SK-N-SH treated with all-trans-retinoic acid at 6 μM for 48 hours (cell line): ENCODE measurements at regions not wholly inside any gene's neighbourhood (a gene's known extent, or its start where the extent isn't known, plus 50 kb on each side); places are given as distances from the start of the nearest gene placed in this dataset.

Experiments
- ATAC-seq: fragments of 200-7000 bp; cut with Tn5 transposase; 3 replicates; pipeline ENCODE4 v1.9.1; 2020; ENCODE audit warnings: mild to moderate bottlenecking, moderate library complexity
- ARNTL ChIP-seq: fragments of 450-650 bp; formaldehyde crosslinking; IDR thresholded peaks from 2 replicates; pipeline ENCODE4 v1.5.0; 2020; ENCODE audit warnings: low read depth, mild to moderate bottlenecking, moderate library complexity, borderline replicate concordance
- BACH2 ChIP-seq: fragments of 250-450 bp; sonication (Bioruptor Pico); IDR thresholded peaks from 2 replicates; pipeline ENCODE4 v1.9.0; 2021; ENCODE audit warnings: mild to moderate bottlenecking, borderline replicate concordance
- CSDC2 ChIP-seq: fragments of 250-450 bp; sonication (Bioruptor Pico); IDR thresholded peaks from 2 replicates; pipeline ENCODE4 v1.5.0; 2020; ENCODE audit warnings: mild to moderate bottlenecking, moderate library complexity
- ESRRG ChIP-seq: fragments of 250-450 bp; sonication (Bioruptor Pico); IDR thresholded peaks from 2 replicates; pipeline ENCODE4 v1.6.1; 2021; ENCODE audit warnings: mild to moderate bottlenecking
- GLIS3 ChIP-seq: fragments of 250-450 bp; sonication (Bioruptor Pico); IDR thresholded peaks from 2 replicates; pipeline ENCODE4 v1.5.0; 2020; ENCODE audit warnings: mild to moderate bottlenecking, moderate library complexity
- ISL1 ChIP-seq: fragments of 250-450 bp; sonication (Bioruptor Pico); IDR thresholded peaks from 2 replicates; pipeline ENCODE4 v2.1.2; 2022; ENCODE audit warnings: mild to moderate bottlenecking, moderate library complexity
- OSR1 ChIP-seq: fragments of 250-450 bp; sonication (Bioruptor Pico); IDR thresholded peaks from 2 replicates; pipeline ENCODE4 v1.8.0; 2022; ENCODE audit warnings: moderate library complexity, mild to moderate bottlenecking, inconsistent platforms
- PPARA ChIP-seq: fragments of 250-450 bp; sonication (Bioruptor Pico); IDR thresholded peaks from 2 replicates; pipeline ENCODE4 v1.5.0; 2020; ENCODE audit warnings: mild to moderate bottlenecking, borderline replicate concordance
- RARB ChIP-seq: fragments of 250-450 bp; sonication (Bioruptor Pico); IDR thresholded peaks from 2 replicates; pipeline ENCODE4 v1.8.0; 2021; ENCODE audit warnings: mild to moderate bottlenecking, moderate library complexity
- TOX ChIP-seq: fragments of 250-450 bp; sonication (Bioruptor Pico); IDR thresholded peaks from 2 replicates; pipeline ENCODE4 v1.8.0; 2021; ENCODE audit warnings: mild to moderate bottlenecking, moderate library complexity, borderline replicate concordance
- ZC3H10 ChIP-seq: fragments of 250-450 bp; sonication (Bioruptor Pico); IDR thresholded peaks from 2 replicates; pipeline ENCODE4 v1.5.1; 2021; ENCODE audit warnings: mild to moderate bottlenecking, moderate library complexity
- ZFP3 ChIP-seq: fragments of 250-450 bp; sonication (Bioruptor Pico); IDR thresholded peaks from 2 replicates; pipeline ENCODE4 v1.5.0; 2020; ENCODE audit warnings: mild to moderate bottlenecking, moderate library complexity
- ZFP30 ChIP-seq: fragments of 450-650 bp; formaldehyde crosslinking; IDR thresholded peaks from 2 replicates; pipeline ENCODE4 v1.5.0; 2022; ENCODE audit warnings: mild to moderate bottlenecking, moderate library complexity
- ZNF565 ChIP-seq: fragments of 450-650 bp; formaldehyde crosslinking; conservative IDR thresholded peaks from 2 replicates; pipeline ENCODE4 v1.5.0; 2020; ENCODE audit warnings: low read depth, mild to moderate bottlenecking, moderate library complexity
- ZNF70 ChIP-seq: fragments of 450-650 bp; formaldehyde crosslinking; IDR thresholded peaks from 2 replicates; pipeline ENCODE4 v1.5.0; 2020; ENCODE audit warnings: mild to moderate bottlenecking, moderate library complexity
- ZNF8 ChIP-seq: fragments of 450-650 bp; formaldehyde crosslinking; IDR thresholded peaks from 2 replicates; pipeline ENCODE4 v1.5.0; 2020; ENCODE audit warnings: mild to moderate bottlenecking, moderate library complexity
- TF ChIP-seq, protein P1 (sequence below): fragments of 250-450 bp; sonication (Bioruptor Pico); IDR thresholded peaks from 2 replicates; pipeline ENCODE4 v1.8.0; 2021; ENCODE audit warnings: low read depth, mild to moderate bottlenecking, moderate library complexity, borderline replicate concordance
- TF ChIP-seq, protein P2 (sequence below): fragments of 250-450 bp; sonication (Bioruptor Pico); IDR thresholded peaks from 2 replicates; pipeline ENCODE4 v1.8.0; 2020; ENCODE audit warnings: mild to moderate bottlenecking, moderate library complexity, borderline replicate concordance
- TF ChIP-seq, protein P3 (sequence below): fragments of 250-450 bp; sonication (Bioruptor Pico); IDR thresholded peaks from 2 replicates; pipeline ENCODE4 v1.5.1; 2021; ENCODE audit warnings: mild to moderate bottlenecking, moderate library complexity
- TF ChIP-seq, protein P4 (sequence below): fragments of 250-450 bp; sonication (Bioruptor Pico); IDR thresholded peaks from 2 replicates; pipeline ENCODE4 v1.5.1; 2020; ENCODE audit warnings: low read depth, mild to moderate bottlenecking, moderate library complexity
- TF ChIP-seq, protein P5 (sequence below): fragments of 250-450 bp; sonication (Bioruptor Pico); IDR thresholded peaks from 2 replicates; pipeline ENCODE4 v1.5.0; 2020; ENCODE audit warnings: mild to moderate bottlenecking, moderate library complexity

DNA sequence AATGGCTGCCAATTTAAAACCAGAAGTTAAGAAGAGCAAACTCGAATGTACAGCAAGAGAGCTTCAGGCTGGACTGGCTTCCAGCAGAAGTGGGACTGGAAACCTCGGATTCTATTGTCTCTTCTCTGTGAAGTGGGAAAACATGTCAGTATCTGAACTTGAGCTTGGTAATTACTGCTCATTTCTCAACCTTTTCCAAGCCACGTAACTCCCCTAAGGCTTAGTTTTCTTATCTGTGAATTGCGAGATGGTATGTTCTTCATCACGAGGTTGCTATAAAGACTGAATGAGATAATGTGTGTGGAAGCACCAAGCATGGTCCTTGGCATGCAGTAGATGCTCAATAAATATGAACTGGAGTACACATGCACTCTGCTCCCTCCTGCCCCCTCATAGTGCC, 259.4 kb upstream of the SPRED2 start (continued):
- TF ChIP-seq, protein P1, sequence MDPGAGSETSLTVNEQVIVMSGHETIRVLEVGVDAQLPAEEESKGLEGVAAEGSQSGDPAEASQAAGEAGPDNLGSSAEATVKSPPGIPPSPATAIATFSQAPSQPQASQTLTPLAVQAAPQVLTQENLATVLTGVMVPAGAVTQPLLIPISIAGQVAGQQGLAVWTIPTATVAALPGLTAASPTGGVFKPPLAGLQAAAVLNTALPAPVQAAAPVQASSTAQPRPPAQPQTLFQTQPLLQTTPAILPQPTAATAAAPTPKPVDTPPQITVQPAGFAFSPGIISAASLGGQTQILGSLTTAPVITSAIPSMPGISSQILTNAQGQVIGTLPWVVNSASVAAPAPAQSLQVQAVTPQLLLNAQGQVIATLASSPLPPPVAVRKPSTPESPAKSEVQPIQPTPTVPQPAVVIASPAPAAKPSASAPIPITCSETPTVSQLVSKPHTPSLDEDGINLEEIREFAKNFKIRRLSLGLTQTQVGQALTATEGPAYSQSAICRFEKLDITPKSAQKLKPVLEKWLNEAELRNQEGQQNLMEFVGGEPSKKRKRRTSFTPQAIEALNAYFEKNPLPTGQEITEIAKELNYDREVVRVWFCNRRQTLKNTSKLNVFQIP: no peak
- TF ChIP-seq, all 23 proteins: peak for 0

DNA sequence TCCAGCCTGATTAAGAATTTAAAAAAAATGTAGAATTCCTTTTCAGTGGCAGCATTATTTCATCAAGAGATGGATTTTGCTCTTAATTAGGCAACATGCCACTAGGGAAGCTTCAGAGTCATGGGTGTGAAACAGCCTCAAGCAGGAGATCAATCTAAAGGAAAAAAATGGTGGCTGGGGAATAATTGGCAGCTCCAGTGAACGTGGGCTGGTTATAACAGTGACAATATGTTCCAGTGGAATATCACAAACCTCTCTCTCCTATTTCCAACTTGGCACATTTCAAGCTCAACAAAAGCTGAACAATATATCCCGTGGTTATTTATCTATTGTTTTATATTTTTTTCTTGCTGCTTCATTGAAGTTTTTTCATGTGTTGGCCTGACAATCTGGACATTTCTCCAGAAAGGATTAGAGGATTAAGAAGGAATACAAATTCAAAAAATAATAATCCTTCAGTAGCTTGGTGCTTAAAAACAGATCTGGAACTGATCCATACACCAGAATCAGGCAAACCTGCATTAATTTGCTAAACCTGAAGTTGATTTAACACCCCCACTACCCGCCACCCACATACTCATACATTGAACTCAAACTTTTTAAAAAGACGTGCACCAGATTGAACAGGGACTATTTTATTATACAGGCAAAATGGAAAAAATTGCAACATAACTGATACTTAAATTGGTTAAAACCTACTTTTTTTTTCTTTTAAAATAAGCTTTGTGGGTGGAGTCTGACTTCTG, 255.9 kb upstream of the SPRED2 start:
- no peak for ATAC-seq
- TF ChIP-seq RARB (CRISPR knock-in tag): no peak
- TF ChIP-seq ZNF565: no peak
- no peak for TF ChIP-seq ZFP3 (CRISPR knock-in tag)
- no peak for TF ChIP-seq GLIS3 (CRISPR knock-in tag)
- TF ChIP-seq TOX: no peak
- TF ChIP-seq, protein P2, sequence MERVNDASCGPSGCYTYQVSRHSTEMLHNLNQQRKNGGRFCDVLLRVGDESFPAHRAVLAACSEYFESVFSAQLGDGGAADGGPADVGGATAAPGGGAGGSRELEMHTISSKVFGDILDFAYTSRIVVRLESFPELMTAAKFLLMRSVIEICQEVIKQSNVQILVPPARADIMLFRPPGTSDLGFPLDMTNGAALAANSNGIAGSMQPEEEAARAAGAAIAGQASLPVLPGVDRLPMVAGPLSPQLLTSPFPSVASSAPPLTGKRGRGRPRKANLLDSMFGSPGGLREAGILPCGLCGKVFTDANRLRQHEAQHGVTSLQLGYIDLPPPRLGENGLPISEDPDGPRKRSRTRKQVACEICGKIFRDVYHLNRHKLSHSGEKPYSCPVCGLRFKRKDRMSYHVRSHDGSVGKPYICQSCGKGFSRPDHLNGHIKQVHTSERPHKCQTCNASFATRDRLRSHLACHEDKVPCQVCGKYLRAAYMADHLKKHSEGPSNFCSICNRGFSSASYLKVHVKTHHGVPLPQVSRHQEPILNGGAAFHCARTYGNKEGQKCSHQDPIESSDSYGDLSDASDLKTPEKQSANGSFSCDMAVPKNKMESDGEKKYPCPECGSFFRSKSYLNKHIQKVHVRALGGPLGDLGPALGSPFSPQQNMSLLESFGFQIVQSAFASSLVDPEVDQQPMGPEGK (CRISPR knock-in tag): no peak
- TF ChIP-seq ARNTL (CRISPR knock-in tag): no peak
- TF ChIP-seq, protein P3, sequence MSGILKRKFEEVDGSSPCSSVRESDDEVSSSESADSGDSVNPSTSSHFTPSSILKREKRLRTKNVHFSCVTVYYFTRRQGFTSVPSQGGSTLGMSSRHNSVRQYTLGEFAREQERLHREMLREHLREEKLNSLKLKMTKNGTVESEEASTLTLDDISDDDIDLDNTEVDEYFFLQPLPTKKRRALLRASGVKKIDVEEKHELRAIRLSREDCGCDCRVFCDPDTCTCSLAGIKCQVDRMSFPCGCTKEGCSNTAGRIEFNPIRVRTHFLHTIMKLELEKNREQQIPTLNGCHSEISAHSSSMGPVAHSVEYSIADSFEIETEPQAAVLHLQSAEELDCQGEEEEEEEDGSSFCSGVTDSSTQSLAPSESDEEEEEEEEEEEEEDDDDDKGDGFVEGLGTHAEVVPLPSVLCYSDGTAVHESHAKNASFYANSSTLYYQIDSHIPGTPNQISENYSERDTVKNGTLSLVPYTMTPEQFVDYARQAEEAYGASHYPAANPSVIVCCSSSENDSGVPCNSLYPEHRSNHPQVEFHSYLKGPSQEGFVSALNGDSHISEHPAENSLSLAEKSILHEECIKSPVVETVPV: no peak
- no peak for TF ChIP-seq ZFP30 (CRISPR knock-in tag)
- TF ChIP-seq, protein P4, sequence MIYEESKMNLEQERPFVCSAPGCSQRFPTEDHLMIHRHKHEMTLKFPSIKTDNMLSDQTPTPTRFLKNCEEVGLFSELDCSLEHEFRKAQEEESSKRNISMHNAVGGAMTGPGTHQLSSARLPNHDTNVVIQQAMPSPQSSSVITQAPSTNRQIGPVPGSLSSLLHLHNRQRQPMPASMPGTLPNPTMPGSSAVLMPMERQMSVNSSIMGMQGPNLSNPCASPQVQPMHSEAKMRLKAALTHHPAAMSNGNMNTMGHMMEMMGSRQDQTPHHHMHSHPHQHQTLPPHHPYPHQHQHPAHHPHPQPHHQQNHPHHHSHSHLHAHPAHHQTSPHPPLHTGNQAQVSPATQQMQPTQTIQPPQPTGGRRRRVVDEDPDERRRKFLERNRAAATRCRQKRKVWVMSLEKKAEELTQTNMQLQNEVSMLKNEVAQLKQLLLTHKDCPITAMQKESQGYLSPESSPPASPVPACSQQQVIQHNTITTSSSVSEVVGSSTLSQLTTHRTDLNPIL: no peak
- no peak for TF ChIP-seq ZNF8 (CRISPR knock-in tag)
- TF ChIP-seq CSDC2 (CRISPR knock-in tag): no peak
- TF ChIP-seq, protein P5, sequence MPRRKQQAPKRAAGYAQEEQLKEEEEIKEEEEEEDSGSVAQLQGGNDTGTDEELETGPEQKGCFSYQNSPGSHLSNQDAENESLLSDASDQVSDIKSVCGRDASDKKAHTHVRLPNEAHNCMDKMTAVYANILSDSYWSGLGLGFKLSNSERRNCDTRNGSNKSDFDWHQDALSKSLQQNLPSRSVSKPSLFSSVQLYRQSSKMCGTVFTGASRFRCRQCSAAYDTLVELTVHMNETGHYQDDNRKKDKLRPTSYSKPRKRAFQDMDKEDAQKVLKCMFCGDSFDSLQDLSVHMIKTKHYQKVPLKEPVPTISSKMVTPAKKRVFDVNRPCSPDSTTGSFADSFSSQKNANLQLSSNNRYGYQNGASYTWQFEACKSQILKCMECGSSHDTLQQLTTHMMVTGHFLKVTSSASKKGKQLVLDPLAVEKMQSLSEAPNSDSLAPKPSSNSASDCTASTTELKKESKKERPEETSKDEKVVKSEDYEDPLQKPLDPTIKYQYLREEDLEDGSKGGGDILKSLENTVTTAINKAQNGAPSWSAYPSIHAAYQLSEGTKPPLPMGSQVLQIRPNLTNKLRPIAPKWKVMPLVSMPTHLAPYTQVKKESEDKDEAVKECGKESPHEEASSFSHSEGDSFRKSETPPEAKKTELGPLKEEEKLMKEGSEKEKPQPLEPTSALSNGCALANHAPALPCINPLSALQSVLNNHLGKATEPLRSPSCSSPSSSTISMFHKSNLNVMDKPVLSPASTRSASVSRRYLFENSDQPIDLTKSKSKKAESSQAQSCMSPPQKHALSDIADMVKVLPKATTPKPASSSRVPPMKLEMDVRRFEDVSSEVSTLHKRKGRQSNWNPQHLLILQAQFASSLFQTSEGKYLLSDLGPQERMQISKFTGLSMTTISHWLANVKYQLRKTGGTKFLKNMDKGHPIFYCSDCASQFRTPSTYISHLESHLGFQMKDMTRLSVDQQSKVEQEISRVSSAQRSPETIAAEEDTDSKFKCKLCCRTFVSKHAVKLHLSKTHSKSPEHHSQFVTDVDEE (CRISPR knock-in tag): no peak
- no peak for TF ChIP-seq ZC3H10 (CRISPR knock-in tag)
- TF ChIP-seq BACH2 (CRISPR knock-in tag): no peak
- no peak for TF ChIP-seq PPARA (CRISPR knock-in tag)
- TF ChIP-seq, protein P1: no peak
- TF ChIP-seq, all 23 proteins: peak for 0

DNA sequence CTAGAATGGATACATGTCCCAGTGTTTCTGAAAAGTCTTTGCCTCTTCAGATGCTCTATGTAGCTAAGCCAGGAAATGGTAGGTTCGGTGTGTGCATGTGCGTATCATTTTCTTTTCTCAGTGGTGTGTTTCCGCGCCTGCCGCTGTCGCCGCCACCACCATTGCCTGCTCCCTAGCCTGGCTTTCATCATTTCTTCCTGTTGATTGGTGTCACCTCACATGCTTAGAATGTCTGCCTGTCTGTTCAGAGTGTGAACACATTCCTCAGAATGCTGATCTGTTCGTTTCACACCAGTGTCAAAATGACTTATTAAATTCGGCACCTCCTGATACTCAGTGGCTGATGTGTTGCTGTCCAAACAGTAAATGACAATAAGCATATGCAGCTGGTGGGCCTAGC, 255.2 kb upstream of the SPRED2 start:
- no peak for ATAC-seq
- TF ChIP-seq ZC3H10 (CRISPR knock-in tag) (no peak), BACH2 (CRISPR knock-in tag) (no peak), ZFP3 (CRISPR knock-in tag) (no peak), ISL1 (CRISPR knock-in tag) (no peak), RARB (CRISPR knock-in tag) (no peak), ZNF70 (CRISPR knock-in tag) (no peak), TOX (no peak), ESRRG (CRISPR knock-in tag) (no peak), OSR1 (CRISPR knock-in tag) (no peak), CSDC2 (CRISPR knock-in tag) (no peak), PPARA (CRISPR knock-in tag) (no peak), GLIS3 (CRISPR knock-in tag) (no peak), ZNF8 (CRISPR knock-in tag) (no peak), ZNF565 (no peak)
- TF ChIP-seq, protein P2 (CRISPR knock-in tag): no peak
- TF ChIP-seq, protein P5 (CRISPR knock-in tag): no peak
